ENCODE measurements at regions not wholly inside any gene's neighbourhood (a gene's known extent, or its start where the extent isn't known, plus 50 kb on each side); places are given as distances from the start of the nearest gene placed in this dataset.
"Not testable (repeated sequence)": the region's sequence is repeated elsewhere in the genome, so short reads cannot be mapped to it uniquely, and the experiment has no call there.

GRCh38 chr19:31530781-31531180 is 181.5 kb upstream of the TSHZ3 start:
- no peak for DNase-seq

- no peak for DNase-seq
Measured at GRCh38 chr19:31531326-31531725, 182.1 kb upstream of the TSHZ3 start.

- no peak for DNase-seq
Measured at GRCh38 chr19:31532034-31532433, 182.8 kb upstream of the TSHZ3 start.

GRCh38 chr19:31533114-31533513 is 183.9 kb upstream of the TSHZ3 start:
- DNase-seq: no peak

- DNase-seq: no peak
Measured at GRCh38 chr19:31534231-31534630, 185.0 kb upstream of the TSHZ3 start.

- no peak for DNase-seq
Measured at GRCh38 chr19:31534786-31535657, 185.8 kb upstream of the TSHZ3 start.

- no peak for DNase-seq
Measured at GRCh38 chr19:31535691-31536460, 186.6 kb upstream of the TSHZ3 start.

GRCh38 chr19:31537136-31537535 is 187.9 kb upstream of the TSHZ3 start:
- DNase-seq: no peak

GRCh38 chr19:31537902-31538301 is 188.7 kb upstream of the TSHZ3 start:
- DNase-seq: not testable (repeated sequence)

- DNase-seq: no peak
Measured at GRCh38 chr19:31538879-31539278, 189.6 kb upstream of the TSHZ3 start.

- DNase-seq: no peak
Measured at GRCh38 chr19:31539386-31539785, 190.2 kb upstream of the TSHZ3 start.

GRCh38 chr19:31541396-31541795 is 192.2 kb upstream of the TSHZ3 start:
- DNase-seq: no peak

GRCh38 chr19:31543456-31543855 is 194.2 kb upstream of the TSHZ3 start:
- DNase-seq: no peak

- no peak for DNase-seq
Measured at GRCh38 chr19:31545777-31546176, 196.5 kb upstream of the TSHZ3 start.

- DNase-seq: no peak
Measured at GRCh38 chr19:31546205-31546960, 197.1 kb upstream of the TSHZ3 start.

GRCh38 chr19:31548941-31549340 is 199.7 kb upstream of the TSHZ3 start:
- no peak for DNase-seq

GRCh38 chr19:31553112-31553845 is 204.0 kb upstream of the TSHZ3 start:
- DNase-seq: no peak

- DNase-seq: no peak
Measured at GRCh38 chr19:31553846-31554215, 204.6 kb upstream of the TSHZ3 start.

GRCh38 chr19:31554360-31554759 is 205.1 kb upstream of the TSHZ3 start:
- no peak for DNase-seq

- DNase-seq: no peak
Measured at GRCh38 chr19:31555634-31556215, 206.5 kb upstream of the TSHZ3 start.

GRCh38 chr19:31559494-31559893 is 210.3 kb upstream of the TSHZ3 start:
- DNase-seq: no peak
